Natural killer cell (primary cell): ENCODE measurements at regions not wholly inside any gene's neighbourhood (a gene's known extent, or its start where the extent isn't known, plus 50 kb on each side); places are given as distances from the start of the nearest gene placed in this dataset.

Experiments
- ATAC-seq, 3 donors: fragments of 150-1000 bp in 2 of 3; fragments of 200-7000 bp in 1 of 3; cut with Tn5 transposase; 1 replicate in 1 of 3; 2 replicates in 2 of 3; pipeline ENCODE4 v1.10.0; 2021; ENCODE audit warnings: mild to moderate bottlenecking in 2 of 3, moderate library complexity in 2 of 3
- DNase-seq, 2 donors: peaks; one replicate each; pipeline versions ENCODE4 v3.0.0 to v3.0.0-alpha.2; 2013 to 2021; ENCODE audit warnings: mixed read lengths in 1 of 2
- H3K27ac ChIP-seq: one replicate; pipeline ENCODE4 v1.5.1; 2013; ENCODE audit warnings: mild to moderate bottlenecking, low read length
- H3K27me3 ChIP-seq: one replicate; pipeline ENCODE4 v1.6.1; 2013; ENCODE audit warnings: low read length; ENCODE audit not compliant: control insufficient read depth, insufficient read depth
- H3K36me3 ChIP-seq: one replicate; pipeline ENCODE4 v1.6.1; 2013; ENCODE audit warnings: low read length; ENCODE audit not compliant: control insufficient read depth, insufficient read depth
- H3K4me1 ChIP-seq: one replicate; pipeline ENCODE4 v1.6.1; 2013; ENCODE audit warnings: low read length; ENCODE audit not compliant: control insufficient read depth, insufficient read depth
- H3K4me3 ChIP-seq: one replicate; pipeline ENCODE4 v1.5.1; 2013; ENCODE audit warnings: low read length
- H3K9me3 ChIP-seq: one replicate; pipeline ENCODE4 v1.6.1; 2013; ENCODE audit warnings: low read length; ENCODE audit not compliant: control insufficient read depth, insufficient read depth
- H3K27ac Mint-ChIP-seq, 2 donors: one replicate each; pipeline ENCODE4 v1.8.0; 2022; ENCODE audit warnings: mild to moderate bottlenecking in 2 of 2, mixed read lengths in 2 of 2, moderate library complexity in 1 of 2
- H3K27me3 Mint-ChIP-seq, 2 donors: one replicate each; pipeline ENCODE4 v1.8.0; 2022; ENCODE audit warnings: low read depth in 2 of 2, mixed read lengths in 2 of 2
- H3K36me3 Mint-ChIP-seq: one replicate; pipeline ENCODE4 v1.8.0; 2022; ENCODE audit warnings: mixed read lengths
- H3K4me1 Mint-ChIP-seq, 2 donors: one replicate each; pipeline ENCODE4 v1.8.0; 2022; ENCODE audit warnings: mixed read lengths in 2 of 2
- H3K4me3 Mint-ChIP-seq: one replicate; pipeline ENCODE4 v1.8.0; 2022; ENCODE audit warnings: mild to moderate bottlenecking, moderate library complexity, mixed read lengths
- H3K9me3 Mint-ChIP-seq, 2 donors: one replicate each; pipeline ENCODE4 v1.8.0; 2022; ENCODE audit warnings: mixed read lengths in 2 of 2
- WGBS: methylation state at CpG from one replicate; pipeline ENCODE4 v1.1.7; 2013; ENCODE audit warnings: missing lambda C conversion rate; ENCODE audit not compliant: insufficient coverage; 5-methylcytosine and 5-hydroxymethylcytosine counted together
- intact Hi-C: fragments of 100-400 bp; cut with micrococcal nuclease; formaldehyde crosslinking; loops from one replicate; pipeline ENCODE4 v1.14.2; 2022
- TF ChIP-seq, protein P1 (sequence below): fragments of 200-600 bp; IDR thresholded peaks from one replicate; pipeline ENCODE4 v1.8.0; 2022; ENCODE audit warnings: antibody characterized with exemption

DNA sequence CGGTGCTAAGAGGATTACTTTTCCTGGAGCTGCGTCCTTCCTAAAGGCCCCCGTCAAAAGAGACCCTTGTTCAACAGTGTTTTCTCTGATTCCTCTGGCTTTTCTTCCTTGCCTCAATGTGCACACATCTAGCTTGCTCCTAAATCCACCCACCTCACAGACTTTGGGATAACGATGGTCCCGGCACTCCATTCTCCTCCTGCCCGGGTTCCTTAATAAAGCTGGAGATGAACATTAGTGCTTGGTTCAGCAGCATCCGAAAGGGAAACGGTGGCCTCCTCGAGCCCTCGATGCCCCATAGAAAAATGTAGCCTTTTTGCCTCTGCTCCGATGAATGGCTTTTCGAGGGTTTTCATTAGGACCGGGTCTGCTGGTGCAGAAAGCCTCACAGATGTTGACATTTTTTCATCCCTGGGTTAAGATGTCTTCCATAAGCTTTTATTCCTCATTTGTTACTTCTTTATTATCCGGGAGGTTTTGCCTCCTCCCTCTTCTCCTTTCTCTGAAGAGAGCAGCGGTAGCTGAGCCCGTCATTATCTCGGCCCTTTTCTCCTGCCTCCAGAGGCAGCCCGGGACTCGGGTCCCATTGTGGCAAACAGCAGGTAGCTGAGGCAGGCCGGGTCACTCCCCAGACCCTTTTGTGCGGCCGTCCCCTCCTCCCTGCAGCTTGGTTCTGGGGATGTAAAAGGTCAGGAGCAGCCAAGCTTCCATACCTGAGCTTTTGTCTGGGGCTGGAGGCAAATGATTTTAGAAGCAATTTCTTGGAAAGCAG is 64.6 kb downstream of the CPN2 start:
- no peaks in the 10 kb centered on the region for H3K9me3 Mint-ChIP-seq
- no peak for ATAC-seq

GRCh38 chr3:194287374-194287773 is 63.8 kb downstream of the CPN2 start:
- no peak overlapping the region for H3K27ac Mint-ChIP-seq

More for the DNA sequence above, 64.6 kb downstream of the CPN2 start:
- 91% methylated on average over 22 of the region's 22 CpGs for WGBS
- Mint-ChIP-seq H3K4me1 (no peaks in the 10 kb centered on the region), H3K27me3 (peaks cover 19 to 35% of the 10 kb centered on the region in 2 donors), H3K4me3 (no peak overlapping the region), H3K27ac (no peak overlapping the region), H3K36me3 (no peaks in the 10 kb centered on the region)
- Histone ChIP-seq H3K36me3 (no peaks in the 10 kb centered on the region), H3K27ac (no peak overlapping the region), H3K4me1 (no peaks in the 10 kb centered on the region), H3K4me3 (no peak overlapping the region), H3K9me3 (no peaks in the 10 kb centered on the region), H3K27me3 (peaks cover 7% of the 10 kb centered on the region)
- no peak for DNase-seq
- TF ChIP-seq, protein P1, sequence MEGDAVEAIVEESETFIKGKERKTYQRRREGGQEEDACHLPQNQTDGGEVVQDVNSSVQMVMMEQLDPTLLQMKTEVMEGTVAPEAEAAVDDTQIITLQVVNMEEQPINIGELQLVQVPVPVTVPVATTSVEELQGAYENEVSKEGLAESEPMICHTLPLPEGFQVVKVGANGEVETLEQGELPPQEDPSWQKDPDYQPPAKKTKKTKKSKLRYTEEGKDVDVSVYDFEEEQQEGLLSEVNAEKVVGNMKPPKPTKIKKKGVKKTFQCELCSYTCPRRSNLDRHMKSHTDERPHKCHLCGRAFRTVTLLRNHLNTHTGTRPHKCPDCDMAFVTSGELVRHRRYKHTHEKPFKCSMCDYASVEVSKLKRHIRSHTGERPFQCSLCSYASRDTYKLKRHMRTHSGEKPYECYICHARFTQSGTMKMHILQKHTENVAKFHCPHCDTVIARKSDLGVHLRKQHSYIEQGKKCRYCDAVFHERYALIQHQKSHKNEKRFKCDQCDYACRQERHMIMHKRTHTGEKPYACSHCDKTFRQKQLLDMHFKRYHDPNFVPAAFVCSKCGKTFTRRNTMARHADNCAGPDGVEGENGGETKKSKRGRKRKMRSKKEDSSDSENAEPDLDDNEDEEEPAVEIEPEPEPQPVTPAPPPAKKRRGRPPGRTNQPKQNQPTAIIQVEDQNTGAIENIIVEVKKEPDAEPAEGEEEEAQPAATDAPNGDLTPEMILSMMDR, result no peak
- intact Hi-C loops, result no loop called here

DNA sequence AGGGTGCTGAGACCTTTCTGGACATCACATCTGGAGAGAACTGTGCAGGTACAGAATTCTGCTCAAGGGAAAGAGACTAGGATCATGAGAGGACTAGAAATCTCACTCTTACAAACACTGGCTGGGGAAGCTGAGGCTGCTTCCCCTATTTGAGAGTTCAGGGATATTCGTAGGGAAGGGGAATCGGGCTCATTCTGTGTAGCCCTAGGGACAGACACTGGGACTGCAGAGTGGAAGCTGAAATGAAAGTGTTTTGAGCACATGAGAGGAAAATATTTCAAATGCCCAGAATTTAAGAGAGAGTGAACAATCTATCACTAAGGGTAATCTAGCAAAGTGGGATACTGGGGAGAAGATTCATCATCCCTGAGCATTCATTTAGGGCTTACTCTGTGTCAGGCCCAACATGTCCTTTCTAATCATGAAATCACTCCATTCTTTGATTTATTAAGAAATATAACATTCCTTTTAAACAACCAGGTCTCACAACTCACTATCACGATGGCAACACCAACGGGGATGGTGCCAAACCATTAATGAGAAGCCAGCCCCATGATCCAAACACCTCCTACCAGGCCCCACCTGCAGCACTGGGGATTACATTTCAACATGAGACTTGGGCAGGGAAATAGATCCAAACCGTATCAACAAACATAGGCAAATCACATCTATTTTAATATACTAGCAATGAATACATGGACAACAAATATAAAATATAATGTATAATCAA is 63.0 kb downstream of the CPN2 start:
- Histone ChIP-seq H3K36me3 (no peaks in the 10 kb centered on the region), H3K9me3 (no peaks in the 10 kb centered on the region), H3K4me3 (no peak overlapping the region), H3K4me1 (no peaks in the 10 kb centered on the region), H3K27me3 (peaks cover 7% of the 10 kb centered on the region), H3K27ac (no peak overlapping the region)
- H3K4me3 Mint-ChIP-seq, result no peak overlapping the region
- intact Hi-C loops, result no loop called here
- DNase-seq (no peak), ATAC-seq (no peak)
- H3K9me3 Mint-ChIP-seq, result no peaks in the 10 kb centered on the region
- no peaks in the 10 kb centered on the region for H3K36me3 Mint-ChIP-seq
- H3K27me3 Mint-ChIP-seq, result peaks cover 17 to 38% of the 10 kb centered on the region in 2 donors
- no peak overlapping the region for H3K27ac Mint-ChIP-seq
- TF ChIP-seq, protein P1, result no peak
- no peaks in the 10 kb centered on the region for H3K4me1 Mint-ChIP-seq
- WGBS, result 91% methylated on average over 5 of the region's 5 CpGs

More at GRCh38 chr3:194287374-194287773, 63.8 kb downstream of the CPN2 start:
- ATAC-seq (no peak), DNase-seq (no peak)
- intact Hi-C loops, result no loop called here
- Histone ChIP-seq H3K4me1 (no peaks in the 10 kb centered on the region), H3K27me3 (peaks cover 7% of the 10 kb centered on the region), H3K27ac (no peak overlapping the region), H3K4me3 (no peak overlapping the region), H3K9me3 (no peaks in the 10 kb centered on the region), H3K36me3 (no peaks in the 10 kb centered on the region)
- Mint-ChIP-seq H3K9me3 (no peaks in the 10 kb centered on the region), H3K27me3 (peaks cover 21 to 34% of the 10 kb centered on the region in 2 donors), H3K4me3 (no peak overlapping the region), H3K36me3 (no peaks in the 10 kb centered on the region), H3K4me1 (no peaks in the 10 kb centered on the region)
- TF ChIP-seq, protein P1, result no peak
- 97% methylated on average over 2 of the region's 3 CpGs for WGBS
